GM10266 (cell line): ENCODE measurements at regions not wholly inside any gene's neighbourhood (a gene's known extent, or its start where the extent isn't known, plus 50 kb on each side); places are given as distances from the start of the nearest gene placed in this dataset.

Source experiments
- DNase-seq: peaks from one replicate; pipeline ENCODE4 v3.0.0; 2012; ENCODE audit errors: extremely low spot score
- TF ChIP-seq, protein P1 (sequence below): IDR thresholded peaks from 2 replicates; pipeline ENCODE4 v1.5.1; 2012; ENCODE audit warnings: mild to moderate bottlenecking, low read depth; ENCODE audit not compliant: control insufficient read depth, insufficient read depth; ENCODE audit errors: missing control alignments

DNA sequence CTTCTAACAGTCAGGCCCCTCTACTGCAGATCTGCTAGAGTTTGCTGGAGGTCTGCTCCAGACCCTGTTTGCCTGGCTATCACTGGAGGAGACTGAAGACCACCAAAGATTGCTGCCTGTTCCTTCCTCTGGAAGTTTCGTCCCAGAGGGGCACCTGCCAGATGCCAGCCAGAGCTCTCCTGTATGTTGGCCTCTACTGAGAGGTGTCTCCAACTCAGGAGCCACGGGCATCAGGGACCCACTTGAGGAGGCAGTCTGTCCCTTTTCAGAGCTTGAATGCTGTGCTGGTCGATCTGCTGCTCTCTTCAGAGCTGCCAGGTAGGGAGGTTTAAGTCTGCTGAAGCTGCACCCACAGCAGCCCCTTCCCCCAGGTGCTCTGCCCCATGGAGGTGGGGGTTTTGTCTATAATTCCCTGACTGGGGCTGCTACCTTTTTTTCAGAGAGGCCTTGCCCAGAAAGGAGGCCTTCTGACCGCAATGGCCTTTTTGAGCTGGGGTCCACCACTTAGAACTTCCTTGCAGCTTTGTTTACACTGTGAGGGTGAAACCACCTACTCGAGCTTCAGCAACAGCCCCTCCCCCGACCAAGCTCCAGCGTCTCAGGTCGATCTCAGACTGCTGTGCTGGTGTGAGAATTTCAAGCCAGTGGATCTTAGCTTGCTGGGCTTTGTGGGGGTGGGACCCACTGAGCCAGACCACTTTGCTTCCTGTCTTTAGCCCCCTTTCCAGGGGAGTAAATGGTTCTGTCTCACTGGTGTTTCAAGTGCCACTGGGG lies 566.0 kb downstream of the NR4A2 start:
- no peak for DNase-seq

DNA sequence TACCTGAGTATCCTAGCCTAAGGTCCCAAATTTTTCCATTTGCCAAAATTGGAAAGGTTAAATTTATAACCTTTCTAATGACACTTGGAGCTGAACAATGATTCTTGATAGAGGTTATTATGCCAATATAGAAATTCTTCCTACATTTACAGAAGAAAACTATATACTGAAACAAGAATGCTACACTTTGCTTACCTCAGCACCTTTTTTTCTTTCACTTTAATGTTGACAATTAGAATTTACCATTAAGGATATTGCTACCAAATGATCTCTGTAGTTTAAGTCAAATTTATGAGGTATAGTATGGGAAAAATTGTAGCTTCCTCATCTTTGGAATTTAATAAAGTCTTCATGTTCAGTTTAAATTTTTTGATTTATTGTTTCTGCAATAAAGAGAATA lies 577.0 kb downstream of the NR4A2 start:
- TF ChIP-seq, protein P1, sequence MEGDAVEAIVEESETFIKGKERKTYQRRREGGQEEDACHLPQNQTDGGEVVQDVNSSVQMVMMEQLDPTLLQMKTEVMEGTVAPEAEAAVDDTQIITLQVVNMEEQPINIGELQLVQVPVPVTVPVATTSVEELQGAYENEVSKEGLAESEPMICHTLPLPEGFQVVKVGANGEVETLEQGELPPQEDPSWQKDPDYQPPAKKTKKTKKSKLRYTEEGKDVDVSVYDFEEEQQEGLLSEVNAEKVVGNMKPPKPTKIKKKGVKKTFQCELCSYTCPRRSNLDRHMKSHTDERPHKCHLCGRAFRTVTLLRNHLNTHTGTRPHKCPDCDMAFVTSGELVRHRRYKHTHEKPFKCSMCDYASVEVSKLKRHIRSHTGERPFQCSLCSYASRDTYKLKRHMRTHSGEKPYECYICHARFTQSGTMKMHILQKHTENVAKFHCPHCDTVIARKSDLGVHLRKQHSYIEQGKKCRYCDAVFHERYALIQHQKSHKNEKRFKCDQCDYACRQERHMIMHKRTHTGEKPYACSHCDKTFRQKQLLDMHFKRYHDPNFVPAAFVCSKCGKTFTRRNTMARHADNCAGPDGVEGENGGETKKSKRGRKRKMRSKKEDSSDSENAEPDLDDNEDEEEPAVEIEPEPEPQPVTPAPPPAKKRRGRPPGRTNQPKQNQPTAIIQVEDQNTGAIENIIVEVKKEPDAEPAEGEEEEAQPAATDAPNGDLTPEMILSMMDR: no peak
- DNase-seq: no peak

More for the DNA sequence above, 566.0 kb downstream of the NR4A2 start:
- TF ChIP-seq, protein P1: no peak

DNA sequence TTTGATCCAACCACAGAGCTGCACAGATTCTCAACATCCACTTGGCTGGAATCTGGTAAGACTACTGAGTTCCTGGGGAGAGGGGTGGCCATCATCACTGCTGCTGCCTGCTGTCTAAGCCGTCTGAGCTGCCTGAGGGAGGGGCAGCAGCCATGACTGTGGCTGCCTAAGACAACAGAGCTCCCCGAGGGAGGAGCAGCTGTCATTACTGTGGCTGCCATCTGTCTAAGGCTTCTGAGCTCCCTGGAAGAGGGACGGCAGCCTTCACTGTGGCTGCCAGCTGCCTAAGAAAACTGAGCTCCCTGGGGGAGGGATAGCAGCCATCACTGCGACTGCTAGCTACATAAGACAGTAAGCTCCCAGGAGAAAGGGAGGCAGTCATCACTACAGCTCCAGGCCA lies 584.4 kb downstream of the NR4A2 start:
- DNase-seq: no peak
- TF ChIP-seq, protein P1: no peak

DNA sequence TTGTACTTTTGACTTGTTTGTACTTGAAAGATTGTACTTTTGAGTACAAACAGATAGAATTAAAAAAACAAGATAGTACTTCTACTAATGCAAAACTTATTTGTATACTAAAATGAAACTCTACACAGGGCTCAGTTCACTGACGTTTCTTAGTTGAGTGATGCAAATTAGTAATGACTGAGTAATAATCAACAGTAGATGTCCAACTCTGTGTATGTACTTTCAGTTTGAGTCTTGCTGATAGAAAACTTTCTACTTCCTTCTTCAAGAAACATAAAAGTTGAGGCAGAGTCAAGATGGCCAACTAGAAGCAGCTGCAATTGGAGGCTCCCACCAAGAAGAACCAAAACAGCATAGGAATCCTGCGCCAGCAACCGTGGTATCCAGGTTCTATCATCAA lies 585.0 kb downstream of the NR4A2 start:
- no peak for DNase-seq
- TF ChIP-seq, protein P1: no peak

DNA sequence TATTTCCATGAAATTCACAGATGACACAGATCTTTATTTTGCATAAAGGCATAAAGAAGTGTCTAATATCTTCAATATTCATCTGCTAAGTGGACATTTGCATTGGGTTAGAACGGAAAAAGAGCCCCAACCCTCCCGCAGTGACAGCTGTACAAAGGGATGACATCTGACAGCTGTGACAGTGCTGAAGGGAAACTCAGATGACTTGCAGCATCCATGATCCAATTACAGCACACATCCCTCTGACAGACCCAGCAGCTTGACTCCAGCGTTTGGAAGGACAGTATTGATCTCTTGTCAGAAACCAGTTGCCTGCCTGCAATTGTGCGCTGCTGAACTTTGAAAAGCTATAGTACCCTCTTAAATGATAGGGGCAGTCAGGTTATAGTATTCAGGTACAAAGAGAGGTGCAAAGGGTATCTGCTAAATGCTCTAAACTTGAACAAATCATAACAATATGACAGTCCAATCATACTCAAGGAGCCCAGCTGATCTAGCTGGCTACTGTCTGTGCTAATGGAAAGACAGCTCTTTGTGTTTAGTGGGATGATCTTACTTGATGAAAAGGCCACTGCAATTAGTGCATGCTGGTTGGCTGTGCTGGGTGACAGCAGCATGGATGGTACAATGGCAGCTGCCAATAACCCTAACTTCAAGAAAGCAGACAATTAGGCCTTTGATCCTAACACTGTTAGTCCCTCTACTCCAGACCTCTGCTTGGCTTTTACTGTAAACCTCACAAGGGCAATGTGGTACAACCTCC lies 599.2 kb downstream of the NR4A2 start:
- no peak for DNase-seq
- TF ChIP-seq, protein P1: no peak

DNA sequence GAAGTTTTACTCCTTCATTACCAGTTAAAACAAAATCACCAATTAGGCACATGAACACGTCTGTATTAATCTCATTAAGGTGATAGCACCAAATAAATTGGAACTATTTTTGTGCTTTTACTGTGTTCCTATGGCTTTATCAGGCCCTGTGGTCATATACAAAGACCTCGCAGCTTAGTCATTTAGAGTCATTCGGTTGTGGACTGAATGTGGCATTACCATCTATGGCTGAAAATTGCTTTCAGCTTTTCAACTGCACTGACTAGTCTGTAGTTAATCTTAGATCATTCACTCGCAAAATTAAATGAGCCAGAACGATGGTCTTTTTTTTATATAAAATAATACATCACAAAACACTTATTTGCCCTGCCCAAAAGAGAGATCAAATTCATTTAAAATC lies 601.7 kb downstream of the NR4A2 start:
- DNase-seq: no peak
- TF ChIP-seq, protein P1: no peak

DNA sequence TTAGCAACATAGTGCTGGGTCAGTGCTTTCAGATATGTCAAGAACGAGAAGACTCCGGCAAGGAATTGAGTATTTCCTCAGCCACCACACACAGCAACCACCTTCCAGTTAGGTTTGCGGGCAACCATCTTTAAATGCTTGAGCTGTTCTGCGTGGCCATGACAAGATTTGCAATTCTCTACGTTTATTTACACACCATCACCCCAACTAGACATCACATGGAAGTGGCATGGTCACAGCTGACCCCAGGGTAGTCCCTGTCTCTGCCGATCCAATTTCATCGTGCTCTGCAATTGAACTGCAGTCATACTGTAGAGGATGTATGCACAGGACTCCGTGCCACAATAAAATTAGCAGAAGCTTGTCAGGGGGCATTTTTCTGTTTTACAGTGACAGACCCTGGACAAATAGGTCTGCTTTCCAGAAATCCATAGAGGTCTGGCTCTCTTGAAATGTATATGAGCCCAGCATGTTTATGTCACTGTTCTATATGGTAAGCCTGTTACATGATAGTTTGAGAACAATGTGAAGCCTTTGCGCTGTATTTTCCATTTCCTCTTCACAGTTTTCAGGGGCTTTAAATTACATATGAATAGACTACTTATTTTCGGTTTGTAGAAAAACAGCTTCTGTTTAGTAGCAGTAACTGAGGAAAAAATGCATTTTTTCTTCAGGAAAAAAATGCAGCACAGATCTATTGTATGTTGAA lies 605.2 kb downstream of the NR4A2 start:
- no peak for DNase-seq
- TF ChIP-seq, protein P1: no peak
